ENCODE measurements at regions not wholly inside any gene's neighbourhood (a gene's known extent, or its start where the extent isn't known, plus 50 kb on each side); places are given as distances from the start of the nearest gene placed in this dataset.

DNA sequence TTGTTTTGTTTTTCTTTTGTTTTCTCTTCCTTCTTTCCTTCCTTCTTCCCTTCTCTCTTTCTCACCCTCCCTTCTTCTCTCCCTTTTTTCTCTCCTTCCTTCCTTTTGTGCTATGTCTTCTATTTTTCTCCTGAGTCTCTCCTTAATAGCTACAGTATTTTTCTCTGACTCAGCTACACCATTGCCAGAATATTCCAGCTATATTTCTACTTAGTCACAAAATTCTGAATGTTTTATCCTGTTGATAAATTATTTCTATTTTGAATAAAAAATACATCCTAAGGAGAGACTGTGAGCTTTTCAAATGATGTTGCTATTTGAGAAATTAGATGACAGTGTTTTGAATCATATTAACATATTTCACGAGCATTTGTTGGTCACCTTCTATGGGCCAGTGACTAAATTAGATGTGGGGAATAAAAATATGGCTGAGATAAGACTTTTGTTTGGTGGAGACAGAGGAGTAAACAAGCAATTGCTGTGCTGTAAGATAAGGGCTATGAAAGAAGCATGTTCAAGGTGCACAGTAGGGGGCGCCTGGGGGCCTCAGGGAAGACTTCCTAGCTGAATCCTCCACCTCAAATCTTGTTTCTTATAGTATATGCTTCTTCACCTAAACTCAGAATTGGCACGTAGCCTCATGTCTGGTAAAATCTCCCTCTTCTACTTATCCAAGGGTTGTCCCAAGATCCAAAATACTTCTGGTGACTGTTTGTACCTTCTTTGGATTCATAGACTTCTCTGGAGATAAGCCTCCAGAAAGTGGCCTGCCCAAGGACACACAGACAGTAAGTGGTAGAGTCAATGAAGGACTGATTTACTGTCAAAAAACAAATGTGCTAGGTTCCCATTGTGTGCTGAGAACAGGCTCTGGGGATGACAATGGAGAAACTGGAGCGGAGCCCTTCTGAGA, 115.5 kb upstream of the CREB5 start:
- DNase-seq = peak; percentile 29

GRCh38 chr7:28297801-28298459, 114.4 kb upstream of the CREB5 start:
- no peak for DNase-seq

DNA sequence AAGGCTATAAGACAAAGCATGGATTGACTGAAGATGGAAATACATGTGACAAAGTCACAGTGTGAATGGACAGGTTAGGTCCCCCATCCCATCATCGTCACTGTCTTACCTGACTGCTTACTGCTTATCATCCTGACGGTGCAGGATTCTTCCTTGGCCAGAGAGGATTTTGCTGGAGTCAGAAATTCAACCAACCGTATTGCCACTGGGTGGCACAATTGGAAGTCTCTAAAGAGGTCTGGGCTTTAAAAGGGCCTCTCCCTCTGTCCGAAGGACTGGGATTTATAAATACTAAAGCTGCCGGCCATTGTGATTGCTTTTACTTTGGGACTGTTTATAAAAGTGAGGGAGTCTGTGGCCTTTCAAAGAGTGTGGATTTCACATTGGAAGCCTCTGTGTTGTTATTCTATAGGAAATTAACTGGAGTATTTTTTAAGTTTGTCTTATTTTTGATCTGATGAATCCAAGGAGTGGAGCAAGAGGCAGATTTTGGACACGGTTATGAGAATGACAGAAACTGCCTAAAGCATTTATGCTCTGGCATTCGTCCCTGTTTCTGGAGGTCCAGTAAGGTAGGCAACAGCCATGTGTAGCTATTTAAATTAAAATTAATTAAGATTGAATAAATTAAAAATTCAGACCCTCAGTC, 113.3 kb upstream of the CREB5 start:
- DNase-seq = no peak

GRCh38 chr7:28299556-28299955, 112.8 kb upstream of the CREB5 start:
- no peak for DNase-seq

- no peak for DNase-seq
Observed at GRCh38 chr7:28300488-28300887, 111.8 kb upstream of the CREB5 start.

DNA sequence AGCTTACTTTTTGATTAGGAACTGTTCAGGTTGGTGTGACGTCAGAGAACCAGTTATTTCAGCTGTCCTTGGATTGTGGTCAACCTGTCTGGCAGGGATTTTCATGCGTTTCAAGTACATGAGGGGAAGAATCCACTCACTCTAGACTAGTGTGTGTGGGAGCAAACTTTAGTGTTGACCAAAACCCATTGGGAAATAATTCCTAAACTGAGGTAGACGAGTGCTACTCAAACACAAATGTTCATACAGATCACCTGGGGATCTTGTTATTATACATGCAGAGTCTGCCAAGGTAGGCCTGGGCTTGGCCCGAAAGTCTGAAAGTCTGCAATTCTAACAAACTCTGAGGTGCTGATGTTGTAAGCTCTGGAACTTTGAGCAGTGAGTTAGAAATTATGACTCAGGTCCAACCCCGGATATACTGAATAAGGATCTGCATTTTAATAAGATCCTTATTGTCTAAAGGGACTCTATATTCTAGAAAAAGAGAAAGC, 111.1 kb upstream of the CREB5 start:
- DNase-seq = no peak

DNA sequence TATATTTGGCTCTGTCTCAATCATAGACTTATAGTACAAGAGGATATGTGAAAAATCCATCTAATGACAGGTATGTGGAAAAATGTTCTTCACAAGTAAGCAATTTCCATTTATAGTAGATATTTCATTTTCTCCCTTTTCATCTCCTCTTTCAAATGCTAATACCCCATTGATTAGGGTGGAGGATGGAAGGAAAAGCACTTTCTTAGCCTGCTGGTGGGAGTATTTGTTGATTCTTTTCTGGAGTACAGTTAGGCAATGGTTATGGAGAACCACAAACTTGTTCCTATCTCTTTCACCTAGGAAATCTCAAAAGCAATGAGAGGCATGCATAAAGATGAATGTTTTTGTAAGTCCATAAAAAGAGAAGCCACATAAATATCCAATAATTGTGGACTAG, 108.0 kb upstream of the CREB5 start:
- DNase-seq = no peak

DNA sequence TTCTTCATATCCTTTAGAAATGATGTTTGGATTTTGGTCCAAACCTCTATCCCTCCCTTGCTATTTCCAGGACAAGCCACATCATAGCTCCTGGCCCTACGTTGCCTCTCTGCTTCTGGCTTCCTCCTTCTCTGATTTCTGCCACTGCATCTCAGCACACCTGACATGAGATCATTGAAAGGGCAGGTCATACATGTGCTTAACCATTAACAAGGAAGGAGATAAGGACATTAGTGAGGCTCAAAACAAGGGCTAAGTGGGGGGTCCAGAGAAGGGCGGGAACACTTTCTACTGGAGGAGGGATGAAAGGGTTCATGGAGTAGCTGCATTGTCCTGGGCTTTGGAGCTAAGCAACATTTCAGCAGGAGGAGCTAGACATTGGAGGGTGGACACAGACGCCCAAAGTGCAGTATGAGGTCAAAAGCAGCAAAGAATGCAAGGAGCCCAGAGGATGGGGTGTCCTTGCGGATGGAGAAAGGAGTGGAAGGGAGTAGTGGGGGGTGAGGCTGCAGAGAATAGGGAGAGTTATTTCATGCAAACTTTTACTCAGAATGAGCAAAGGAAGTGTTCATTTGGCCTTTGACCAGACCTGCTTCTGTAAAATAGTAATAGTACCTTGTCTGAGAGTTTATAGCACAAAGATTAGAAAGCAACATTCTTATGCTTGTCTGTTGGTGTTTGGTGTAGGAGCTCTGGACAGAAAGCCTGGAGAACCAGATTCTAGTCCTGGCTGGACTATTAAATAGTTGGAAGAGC, 102.4 kb upstream of the CREB5 start:
- DNase-seq = no peak

DNA sequence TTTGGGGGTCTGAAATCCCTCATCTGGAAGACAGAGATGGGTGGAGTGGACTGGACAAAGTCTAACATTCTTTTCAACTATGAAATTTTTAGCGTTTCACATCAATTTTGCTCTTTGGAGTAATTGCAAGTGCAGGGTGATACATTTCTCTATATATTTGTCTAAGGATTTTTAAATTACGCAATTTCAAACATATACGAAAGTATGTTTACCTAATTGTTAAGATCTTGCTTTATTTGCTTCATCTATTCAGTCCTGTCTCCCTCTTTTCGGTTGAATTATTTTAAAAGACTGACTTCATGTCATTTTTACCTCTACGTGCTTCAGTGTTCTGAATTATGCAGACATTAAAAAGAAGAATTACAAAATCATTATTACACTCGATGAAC, 101.9 kb upstream of the CREB5 start:
- no peak for DNase-seq

GRCh38 chr7:28311670-28312069, 100.6 kb upstream of the CREB5 start:
- DNase-seq = no peak

- no peak for DNase-seq
Observed at GRCh38 chr7:28312948-28313347, 99.4 kb upstream of the CREB5 start.

- no peak for DNase-seq
Observed at GRCh38 chr7:28314841-28315240, 97.5 kb upstream of the CREB5 start.

GRCh38 chr7:28315565-28316410, 96.5 kb upstream of the CREB5 start:
- no peak for DNase-seq

DNA sequence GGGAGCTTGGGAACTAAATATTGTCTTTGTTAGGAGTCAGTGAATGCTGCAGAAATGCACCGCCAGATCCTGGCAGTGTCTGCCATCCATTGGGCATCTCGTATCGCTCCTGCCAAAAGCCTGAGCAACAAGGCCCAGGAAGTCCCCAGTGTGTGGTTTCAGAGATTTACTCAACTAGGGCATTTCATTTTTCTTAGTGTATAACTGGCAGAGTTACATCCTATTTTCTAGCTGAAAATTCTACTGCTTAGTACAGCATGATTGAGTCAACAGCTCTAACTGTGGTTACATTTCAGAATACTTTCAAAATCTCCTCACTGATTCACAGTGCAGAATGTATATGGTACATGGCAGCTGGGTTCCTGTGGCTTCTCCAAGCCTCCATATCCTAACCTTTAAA, 95.8 kb upstream of the CREB5 start:
- no peak for DNase-seq

DNA sequence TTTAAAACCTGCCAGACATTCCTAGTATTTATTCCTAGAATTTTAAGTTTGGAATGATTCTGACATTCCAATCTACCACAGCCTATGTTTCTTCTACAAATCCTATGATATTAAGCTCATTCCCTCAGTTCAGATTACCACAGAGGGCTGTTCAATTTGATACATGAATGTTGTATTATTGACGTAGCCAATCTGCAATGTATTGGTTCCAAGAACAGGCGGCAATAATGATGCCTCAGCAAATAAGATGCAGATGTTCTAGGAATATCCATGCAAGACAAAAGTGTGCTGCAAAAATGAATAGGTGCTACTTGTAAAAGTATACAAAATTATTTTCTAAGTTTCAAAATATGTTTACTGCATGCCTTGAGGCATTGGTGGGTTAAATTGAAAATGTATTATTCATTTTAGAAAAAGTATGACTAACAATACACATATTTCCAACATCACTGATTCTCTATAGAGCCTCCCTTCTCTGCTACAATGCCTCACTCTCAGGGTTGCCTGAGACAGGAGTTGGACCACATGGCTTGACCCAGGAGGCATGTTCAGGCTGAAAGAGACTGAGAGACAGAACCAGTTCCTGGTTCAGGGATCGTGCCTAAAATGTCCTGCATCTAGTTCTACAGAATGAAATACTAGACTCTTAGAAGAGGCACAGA, 94.1 kb upstream of the CREB5 start:
- DNase-seq = no peak

DNA sequence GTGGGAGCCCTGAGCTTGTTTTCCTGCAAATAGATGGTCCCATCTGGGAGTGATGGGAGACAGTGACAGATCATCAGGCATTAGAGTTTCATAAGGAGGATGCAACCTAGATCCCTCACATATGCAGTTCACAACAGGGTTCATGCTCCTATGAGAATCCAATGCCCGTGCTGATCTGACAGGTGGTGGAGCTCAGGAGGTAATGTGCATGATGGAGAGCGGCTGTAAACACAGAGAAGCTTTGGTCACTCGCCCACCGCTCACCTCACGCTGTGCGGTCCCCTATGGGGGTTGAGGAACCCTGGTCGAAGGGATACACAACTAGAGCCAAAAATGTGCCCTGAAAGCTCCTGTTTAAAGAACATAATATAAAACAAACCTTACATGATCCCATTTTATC, 88.5 kb upstream of the CREB5 start:
- no peak for DNase-seq

- no peak for DNase-seq
Observed at GRCh38 chr7:28328146-28328545, 84.2 kb upstream of the CREB5 start.

DNA sequence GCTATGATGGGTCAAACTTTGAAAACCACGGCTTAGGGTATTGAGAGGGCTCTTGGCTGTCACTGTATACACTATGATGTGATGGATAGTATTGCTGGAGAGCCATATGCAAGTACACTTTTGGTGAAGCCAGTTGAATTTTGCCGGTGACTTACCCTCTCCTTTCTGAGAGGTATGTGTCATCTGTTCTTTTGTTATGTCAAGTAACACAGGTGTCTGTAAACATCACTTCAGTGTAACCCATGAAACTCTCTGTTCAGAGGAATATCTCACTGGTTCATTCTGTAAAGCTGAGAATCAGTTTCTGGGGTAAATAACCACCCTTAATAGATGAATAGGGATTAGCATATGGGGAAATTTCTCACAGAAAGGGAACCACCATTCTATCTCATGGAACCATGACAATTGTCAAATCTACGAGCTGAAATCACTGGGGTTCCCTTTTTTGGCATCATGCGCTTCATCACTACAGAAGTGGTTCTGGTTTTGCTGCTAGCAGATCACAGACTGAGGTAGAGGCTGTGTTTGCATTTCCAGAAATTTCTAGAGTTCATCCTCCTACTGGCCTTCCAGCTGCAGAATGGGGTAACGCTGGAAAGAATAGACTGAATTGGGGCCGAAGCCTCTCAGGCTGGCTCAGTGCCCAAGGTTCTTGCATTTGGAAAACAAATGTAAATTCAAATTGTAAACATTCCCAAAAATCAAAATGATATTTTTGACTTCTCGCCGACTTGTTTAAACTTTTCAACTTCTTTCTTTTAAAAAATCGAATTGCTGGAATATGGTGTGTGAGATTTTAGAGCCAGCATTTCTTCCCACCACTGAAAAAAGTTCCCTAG, 83.3 kb upstream of the CREB5 start:
- DNase-seq = no peak

- no peak for DNase-seq
Observed at GRCh38 chr7:28329661-28330363, 82.5 kb upstream of the CREB5 start.
